WTC11 (cell line): ENCODE measurements at regions not wholly inside any gene's neighbourhood (a gene's known extent, or its start where the extent isn't known, plus 50 kb on each side); places are given as distances from the start of the nearest gene placed in this dataset.

Source experiments
- ATAC-seq: fragments of 200-7000 bp; cut with Tn5 transposase; 2 replicates; pipeline ENCODE4 v1.10.0; 2021; ENCODE audit warnings: mild to moderate bottlenecking, moderate library complexity
- CTCF ChIA-PET: fragments of 300-600 bp; sonication (Branson Sonifier 250); formaldehyde crosslinking; loops from one replicate; lab custom pipeline; 2021; ENCODE audit warnings: antibody characterized with exemption; lab: Charles Lee
- POLR2A ChIA-PET: fragments of 350-600 bp; sonication (Branson Sonifier 250); formaldehyde crosslinking; loops from one replicate; lab custom pipeline; 2021; ENCODE audit warnings: antibody characterized with exemption; lab: Charles Lee
- DNase-seq: peaks from one replicate; pipeline ENCODE4 v3.0.0; 2021; ENCODE audit warnings: low spot score
- H3K27ac Mint-ChIP-seq: 2 replicates; pipeline ENCODE4 v1.8.0; 2021; ENCODE audit warnings: mixed read lengths
- H3K27me3 Mint-ChIP-seq: 2 replicates; pipeline ENCODE4 v1.8.0; 2021; ENCODE audit warnings: low read depth, mild to moderate bottlenecking, moderate library complexity, mixed read lengths
- H3K36me3 Mint-ChIP-seq: 2 replicates; pipeline ENCODE4 v1.8.0; 2021; ENCODE audit warnings: mixed read lengths
- H3K4me1 Mint-ChIP-seq: 2 replicates; pipeline ENCODE4 v1.8.0; 2022; ENCODE audit warnings: mixed read lengths
- H3K4me3 Mint-ChIP-seq: 2 replicates; pipeline ENCODE4 v1.8.0; 2021; ENCODE audit warnings: mild to moderate bottlenecking, moderate library complexity, mixed read lengths
- H3K9me3 Mint-ChIP-seq: 2 replicates; pipeline ENCODE4 v1.8.0; 2021; ENCODE audit warnings: mixed read lengths
- CREM ChIP-seq: sonication (generic); formaldehyde crosslinking; IDR thresholded peaks from 2 replicates; pipeline ENCODE4 v1.8.1; 2022; ENCODE audit warnings: mild to moderate bottlenecking, missing genetic modification reagents, moderate library complexity
- ETV6 ChIP-seq: sonication (generic); formaldehyde crosslinking; IDR thresholded peaks from 2 replicates; pipeline ENCODE4 v1.8.1; 2022; ENCODE audit warnings: mild to moderate bottlenecking, missing genetic modification reagents
- FOXK1 ChIP-seq: sonication (generic); formaldehyde crosslinking; IDR thresholded peaks from 2 replicates; pipeline ENCODE4 v1.8.0; 2022; ENCODE audit warnings: mild to moderate bottlenecking, moderate library complexity, missing genetic modification reagents
- GRHL2 ChIP-seq: fragments of 250-450 bp; sonication (Bioruptor Pico); IDR thresholded peaks from 2 replicates; pipeline ENCODE4 v1.8.0; 2022; ENCODE audit warnings: mild to moderate bottlenecking, moderate library complexity; ENCODE audit not compliant: insufficient replicate concordance, severe bottlenecking
- MXD4 ChIP-seq: fragments of 250-450 bp; sonication (Bioruptor Pico); IDR thresholded peaks from 2 replicates; pipeline ENCODE4 v1.8.0; 2021; ENCODE audit warnings: mild to moderate bottlenecking, moderate library complexity, borderline replicate concordance
- NR1H2 ChIP-seq: sonication (generic); formaldehyde crosslinking; IDR thresholded peaks from 2 replicates; pipeline ENCODE4 v1.9.0; 2021; ENCODE audit warnings: mild to moderate bottlenecking, moderate library complexity, missing genetic modification reagents
- RORB ChIP-seq: fragments of 250-450 bp; sonication (Bioruptor Pico); IDR thresholded peaks from 2 replicates; pipeline ENCODE4 v1.9.0; 2021; ENCODE audit warnings: mild to moderate bottlenecking
- SP1 ChIP-seq: sonication (generic); formaldehyde crosslinking; conservative IDR thresholded peaks from 2 replicates; pipeline ENCODE4 v1.8.1; 2022; ENCODE audit warnings: missing genetic modification reagents
- TP53 ChIP-seq: sonication (generic); formaldehyde crosslinking; IDR thresholded peaks from 2 replicates; pipeline ENCODE4 v1.8.1; 2023; ENCODE audit warnings: mild to moderate bottlenecking, missing genetic modification reagents
- ZBTB21 ChIP-seq: sonication (generic); formaldehyde crosslinking; IDR thresholded peaks from 2 replicates; pipeline ENCODE4 v1.8.1; 2023; ENCODE audit warnings: mild to moderate bottlenecking, missing genetic modification reagents, borderline replicate concordance
- ZNF263 ChIP-seq: sonication (generic); formaldehyde crosslinking; IDR thresholded peaks from 2 replicates; pipeline ENCODE4 v1.8.1; 2022; ENCODE audit warnings: low read depth, mild to moderate bottlenecking, moderate library complexity, missing genetic modification reagents
- ZNF416 ChIP-seq: fragments of 250-450 bp; sonication (Bioruptor Pico); IDR thresholded peaks from 2 replicates; pipeline ENCODE4 v1.9.0; 2021; ENCODE audit warnings: mild to moderate bottlenecking, inconsistent platforms
- TF ChIP-seq, protein P1 (sequence below): sonication (generic); formaldehyde crosslinking; IDR thresholded peaks from 2 replicates; pipeline ENCODE4 v1.8.1; 2022; ENCODE audit warnings: mild to moderate bottlenecking, missing genetic modification reagents, moderate library complexity, borderline replicate concordance
- TF ChIP-seq, protein P2 (sequence below): sonication (generic); formaldehyde crosslinking; IDR thresholded peaks from 2 replicates; pipeline ENCODE4 v1.8.0; 2023; ENCODE audit warnings: missing genetic modification reagents, mild to moderate bottlenecking, borderline replicate concordance
- TF ChIP-seq, protein P3 (sequence below): sonication (generic); formaldehyde crosslinking; IDR thresholded peaks from 2 replicates; pipeline ENCODE4 v1.8.1; 2022; ENCODE audit warnings: mild to moderate bottlenecking, moderate library complexity, missing genetic modification reagents
- TF ChIP-seq, protein P4 (sequence below): sonication (generic); formaldehyde crosslinking; IDR thresholded peaks from 2 replicates; pipeline ENCODE4 v1.8.1; 2023; ENCODE audit warnings: mild to moderate bottlenecking, missing genetic modification reagents, moderate library complexity
- TF ChIP-seq, protein P5 (sequence below): fragments of 250-450 bp; sonication (Bioruptor Pico); IDR thresholded peaks from 2 replicates; pipeline ENCODE4 v2.1.2; 2022; ENCODE audit warnings: mild to moderate bottlenecking, moderate library complexity
- TF ChIP-seq, protein P6 (sequence below): fragments of 250-450 bp; sonication (Bioruptor Pico); IDR thresholded peaks from 2 replicates; pipeline ENCODE4 v1.9.0; 2021; ENCODE audit warnings: mild to moderate bottlenecking, borderline replicate concordance
- TF ChIP-seq, protein P7 (sequence below): sonication (generic); formaldehyde crosslinking; IDR thresholded peaks from 2 replicates; pipeline ENCODE4 v1.8.0; 2022; ENCODE audit warnings: mild to moderate bottlenecking, missing genetic modification reagents
- TF ChIP-seq, protein P8 (sequence below): sonication (generic); formaldehyde crosslinking; IDR thresholded peaks from 2 replicates; pipeline ENCODE4 v1.8.0; 2022; ENCODE audit warnings: mild to moderate bottlenecking, missing genetic modification reagents

DNA sequence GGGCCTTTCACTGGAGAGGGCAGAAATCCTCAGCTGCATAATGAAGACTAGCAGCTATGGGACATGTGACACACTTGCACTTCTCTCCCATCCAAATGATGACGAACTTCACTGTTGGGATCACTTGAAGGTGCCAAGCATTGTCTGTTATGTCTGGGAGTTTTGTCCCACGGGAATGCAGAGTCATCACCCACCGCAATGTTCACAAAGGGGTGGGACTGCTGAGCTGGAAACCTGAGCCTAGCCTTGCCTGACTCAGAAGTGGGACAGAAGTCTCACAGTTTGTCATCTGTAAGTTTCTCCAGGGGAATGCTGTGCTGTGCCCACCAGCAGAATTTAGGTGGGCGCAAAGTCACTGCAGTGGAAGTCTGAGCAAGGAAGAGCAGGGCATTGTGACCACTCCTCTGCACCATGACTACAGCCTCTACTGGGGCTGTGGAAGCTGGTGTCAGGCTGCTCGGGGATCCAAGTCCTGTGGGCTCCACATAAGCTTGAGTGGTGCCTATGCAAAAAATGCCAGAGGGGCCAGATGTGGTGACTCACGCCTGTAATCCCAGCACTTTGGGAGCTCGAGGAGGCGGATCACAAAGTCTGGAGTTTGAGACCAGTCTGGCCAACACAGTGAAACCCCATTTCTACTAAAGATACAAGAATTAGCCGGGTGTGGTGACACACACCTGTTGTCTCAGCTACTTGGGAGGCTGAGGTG is 472.0 kb upstream of the CNTNAP2 start:
- no peaks in the 10 kb centered on the region; the same call in 1 of the 2 replicates for H3K27me3 Mint-ChIP-seq
- ATAC-seq (no peak), DNase-seq (no peak)
- H3K27ac Mint-ChIP-seq: no peak overlapping the region
- POLR2A ChIA-PET: no interaction called here
- H3K36me3 Mint-ChIP-seq: peaks cover 9% of the 10 kb centered on the region; the same call in 1 of the 2 replicates
- CTCF ChIA-PET: interaction anchor here (1.3 kb wide), 1 partner anchor 8 kb away, joined by 4 read pairs; no protein-coding TSS in a partner anchor
- H3K4me3 Mint-ChIP-seq: no peak overlapping the region
- H3K9me3 Mint-ChIP-seq: peaks cover 37% of the 10 kb centered on the region
- H3K4me1 Mint-ChIP-seq: peaks cover 5% of the 10 kb centered on the region
- TF ChIP-seq ZNF416 (no peak), SP1 (CRISPR knock-in tag) (no peak), MXD4 (CRISPR knock-in tag) (no peak), RORB (CRISPR knock-in tag) (no peak), FOXK1 (CRISPR knock-in tag) (no peak), NR1H2 (CRISPR knock-in tag) (no peak), TP53 (CRISPR knock-in tag) (no peak), GRHL2 (CRISPR knock-in tag) (no peak), ZNF263 (CRISPR knock-in tag) (no peak), ETV6 (no peak), ZBTB21 (CRISPR knock-in tag) (no peak), CREM (CRISPR knock-in tag) (no peak)
- TF ChIP-seq, protein P1, sequence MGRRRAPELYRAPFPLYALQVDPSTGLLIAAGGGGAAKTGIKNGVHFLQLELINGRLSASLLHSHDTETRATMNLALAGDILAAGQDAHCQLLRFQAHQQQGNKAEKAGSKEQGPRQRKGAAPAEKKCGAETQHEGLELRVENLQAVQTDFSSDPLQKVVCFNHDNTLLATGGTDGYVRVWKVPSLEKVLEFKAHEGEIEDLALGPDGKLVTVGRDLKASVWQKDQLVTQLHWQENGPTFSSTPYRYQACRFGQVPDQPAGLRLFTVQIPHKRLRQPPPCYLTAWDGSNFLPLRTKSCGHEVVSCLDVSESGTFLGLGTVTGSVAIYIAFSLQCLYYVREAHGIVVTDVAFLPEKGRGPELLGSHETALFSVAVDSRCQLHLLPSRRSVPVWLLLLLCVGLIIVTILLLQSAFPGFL: no peak
- TF ChIP-seq, protein P2, sequence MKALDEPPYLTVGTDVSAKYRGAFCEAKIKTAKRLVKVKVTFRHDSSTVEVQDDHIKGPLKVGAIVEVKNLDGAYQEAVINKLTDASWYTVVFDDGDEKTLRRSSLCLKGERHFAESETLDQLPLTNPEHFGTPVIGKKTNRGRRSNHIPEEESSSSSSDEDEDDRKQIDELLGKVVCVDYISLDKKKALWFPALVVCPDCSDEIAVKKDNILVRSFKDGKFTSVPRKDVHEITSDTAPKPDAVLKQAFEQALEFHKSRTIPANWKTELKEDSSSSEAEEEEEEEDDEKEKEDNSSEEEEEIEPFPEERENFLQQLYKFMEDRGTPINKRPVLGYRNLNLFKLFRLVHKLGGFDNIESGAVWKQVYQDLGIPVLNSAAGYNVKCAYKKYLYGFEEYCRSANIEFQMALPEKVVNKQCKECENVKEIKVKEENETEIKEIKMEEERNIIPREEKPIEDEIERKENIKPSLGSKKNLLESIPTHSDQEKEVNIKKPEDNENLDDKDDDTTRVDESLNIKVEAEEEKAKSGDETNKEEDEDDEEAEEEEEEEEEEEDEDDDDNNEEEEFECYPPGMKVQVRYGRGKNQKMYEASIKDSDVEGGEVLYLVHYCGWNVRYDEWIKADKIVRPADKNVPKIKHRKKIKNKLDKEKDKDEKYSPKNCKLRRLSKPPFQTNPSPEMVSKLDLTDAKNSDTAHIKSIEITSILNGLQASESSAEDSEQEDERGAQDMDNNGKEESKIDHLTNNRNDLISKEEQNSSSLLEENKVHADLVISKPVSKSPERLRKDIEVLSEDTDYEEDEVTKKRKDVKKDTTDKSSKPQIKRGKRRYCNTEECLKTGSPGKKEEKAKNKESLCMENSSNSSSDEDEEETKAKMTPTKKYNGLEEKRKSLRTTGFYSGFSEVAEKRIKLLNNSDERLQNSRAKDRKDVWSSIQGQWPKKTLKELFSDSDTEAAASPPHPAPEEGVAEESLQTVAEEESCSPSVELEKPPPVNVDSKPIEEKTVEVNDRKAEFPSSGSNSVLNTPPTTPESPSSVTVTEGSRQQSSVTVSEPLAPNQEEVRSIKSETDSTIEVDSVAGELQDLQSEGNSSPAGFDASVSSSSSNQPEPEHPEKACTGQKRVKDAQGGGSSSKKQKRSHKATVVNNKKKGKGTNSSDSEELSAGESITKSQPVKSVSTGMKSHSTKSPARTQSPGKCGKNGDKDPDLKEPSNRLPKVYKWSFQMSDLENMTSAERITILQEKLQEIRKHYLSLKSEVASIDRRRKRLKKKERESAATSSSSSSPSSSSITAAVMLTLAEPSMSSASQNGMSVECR (CRISPR knock-in tag): no peak
- TF ChIP-seq, protein P3, sequence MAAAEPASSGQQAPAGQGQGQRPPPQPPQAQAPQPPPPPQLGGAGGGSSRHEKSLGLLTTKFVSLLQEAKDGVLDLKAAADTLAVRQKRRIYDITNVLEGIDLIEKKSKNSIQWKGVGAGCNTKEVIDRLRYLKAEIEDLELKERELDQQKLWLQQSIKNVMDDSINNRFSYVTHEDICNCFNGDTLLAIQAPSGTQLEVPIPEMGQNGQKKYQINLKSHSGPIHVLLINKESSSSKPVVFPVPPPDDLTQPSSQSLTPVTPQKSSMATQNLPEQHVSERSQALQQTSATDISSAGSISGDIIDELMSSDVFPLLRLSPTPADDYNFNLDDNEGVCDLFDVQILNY (CRISPR knock-in tag): no peak
- TF ChIP-seq, protein P4, sequence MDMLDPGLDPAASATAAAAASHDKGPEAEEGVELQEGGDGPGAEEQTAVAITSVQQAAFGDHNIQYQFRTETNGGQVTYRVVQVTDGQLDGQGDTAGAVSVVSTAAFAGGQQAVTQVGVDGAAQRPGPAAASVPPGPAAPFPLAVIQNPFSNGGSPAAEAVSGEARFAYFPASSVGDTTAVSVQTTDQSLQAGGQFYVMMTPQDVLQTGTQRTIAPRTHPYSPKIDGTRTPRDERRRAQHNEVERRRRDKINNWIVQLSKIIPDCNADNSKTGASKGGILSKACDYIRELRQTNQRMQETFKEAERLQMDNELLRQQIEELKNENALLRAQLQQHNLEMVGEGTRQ (CRISPR knock-in tag): no peak
- TF ChIP-seq, protein P5, sequence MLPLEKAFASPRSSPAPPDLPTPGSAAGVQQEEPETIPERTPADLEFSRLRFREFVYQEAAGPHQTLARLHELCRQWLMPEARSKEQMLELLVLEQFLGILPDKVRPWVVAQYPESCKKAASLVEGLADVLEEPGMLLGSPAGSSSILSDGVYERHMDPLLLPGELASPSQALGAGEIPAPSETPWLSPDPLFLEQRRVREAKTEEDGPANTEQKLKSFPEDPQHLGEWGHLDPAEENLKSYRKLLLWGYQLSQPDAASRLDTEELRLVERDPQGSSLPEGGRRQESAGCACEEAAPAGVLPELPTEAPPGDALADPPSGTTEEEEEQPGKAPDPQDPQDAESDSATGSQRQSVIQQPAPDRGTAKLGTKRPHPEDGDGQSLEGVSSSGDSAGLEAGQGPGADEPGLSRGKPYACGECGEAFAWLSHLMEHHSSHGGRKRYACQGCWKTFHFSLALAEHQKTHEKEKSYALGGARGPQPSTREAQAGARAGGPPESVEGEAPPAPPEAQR (CRISPR knock-in tag): no peak
- TF ChIP-seq, protein P6, sequence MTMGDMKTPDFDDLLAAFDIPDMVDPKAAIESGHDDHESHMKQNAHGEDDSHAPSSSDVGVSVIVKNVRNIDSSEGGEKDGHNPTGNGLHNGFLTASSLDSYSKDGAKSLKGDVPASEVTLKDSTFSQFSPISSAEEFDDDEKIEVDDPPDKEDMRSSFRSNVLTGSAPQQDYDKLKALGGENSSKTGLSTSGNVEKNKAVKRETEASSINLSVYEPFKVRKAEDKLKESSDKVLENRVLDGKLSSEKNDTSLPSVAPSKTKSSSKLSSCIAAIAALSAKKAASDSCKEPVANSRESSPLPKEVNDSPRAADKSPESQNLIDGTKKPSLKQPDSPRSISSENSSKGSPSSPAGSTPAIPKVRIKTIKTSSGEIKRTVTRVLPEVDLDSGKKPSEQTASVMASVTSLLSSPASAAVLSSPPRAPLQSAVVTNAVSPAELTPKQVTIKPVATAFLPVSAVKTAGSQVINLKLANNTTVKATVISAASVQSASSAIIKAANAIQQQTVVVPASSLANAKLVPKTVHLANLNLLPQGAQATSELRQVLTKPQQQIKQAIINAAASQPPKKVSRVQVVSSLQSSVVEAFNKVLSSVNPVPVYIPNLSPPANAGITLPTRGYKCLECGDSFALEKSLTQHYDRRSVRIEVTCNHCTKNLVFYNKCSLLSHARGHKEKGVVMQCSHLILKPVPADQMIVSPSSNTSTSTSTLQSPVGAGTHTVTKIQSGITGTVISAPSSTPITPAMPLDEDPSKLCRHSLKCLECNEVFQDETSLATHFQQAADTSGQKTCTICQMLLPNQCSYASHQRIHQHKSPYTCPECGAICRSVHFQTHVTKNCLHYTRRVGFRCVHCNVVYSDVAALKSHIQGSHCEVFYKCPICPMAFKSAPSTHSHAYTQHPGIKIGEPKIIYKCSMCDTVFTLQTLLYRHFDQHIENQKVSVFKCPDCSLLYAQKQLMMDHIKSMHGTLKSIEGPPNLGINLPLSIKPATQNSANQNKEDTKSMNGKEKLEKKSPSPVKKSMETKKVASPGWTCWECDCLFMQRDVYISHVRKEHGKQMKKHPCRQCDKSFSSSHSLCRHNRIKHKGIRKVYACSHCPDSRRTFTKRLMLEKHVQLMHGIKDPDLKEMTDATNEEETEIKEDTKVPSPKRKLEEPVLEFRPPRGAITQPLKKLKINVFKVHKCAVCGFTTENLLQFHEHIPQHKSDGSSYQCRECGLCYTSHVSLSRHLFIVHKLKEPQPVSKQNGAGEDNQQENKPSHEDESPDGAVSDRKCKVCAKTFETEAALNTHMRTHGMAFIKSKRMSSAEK: no peak
- TF ChIP-seq, protein P7, sequence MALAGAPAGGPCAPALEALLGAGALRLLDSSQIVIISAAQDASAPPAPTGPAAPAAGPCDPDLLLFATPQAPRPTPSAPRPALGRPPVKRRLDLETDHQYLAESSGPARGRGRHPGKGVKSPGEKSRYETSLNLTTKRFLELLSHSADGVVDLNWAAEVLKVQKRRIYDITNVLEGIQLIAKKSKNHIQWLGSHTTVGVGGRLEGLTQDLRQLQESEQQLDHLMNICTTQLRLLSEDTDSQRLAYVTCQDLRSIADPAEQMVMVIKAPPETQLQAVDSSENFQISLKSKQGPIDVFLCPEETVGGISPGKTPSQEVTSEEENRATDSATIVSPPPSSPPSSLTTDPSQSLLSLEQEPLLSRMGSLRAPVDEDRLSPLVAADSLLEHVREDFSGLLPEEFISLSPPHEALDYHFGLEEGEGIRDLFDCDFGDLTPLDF (CRISPR knock-in tag): no peak
- TF ChIP-seq, protein P8, sequence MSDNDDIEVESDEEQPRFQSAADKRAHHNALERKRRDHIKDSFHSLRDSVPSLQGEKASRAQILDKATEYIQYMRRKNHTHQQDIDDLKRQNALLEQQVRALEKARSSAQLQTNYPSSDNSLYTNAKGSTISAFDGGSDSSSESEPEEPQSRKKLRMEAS (CRISPR knock-in tag): no peak
